GM20431 (cell line): ENCODE measurements at regions not wholly inside any gene's neighbourhood (a gene's known extent, or its start where the extent isn't known, plus 50 kb on each side); places are given as distances from the start of the nearest gene placed in this dataset.

Source experiments
- in situ Hi-C: fragments of 300-500 bp; cut with MseI, MboI; formaldehyde crosslinking; loops from one replicate; pipeline ENCODE4 v1.15.0; 2020; ENCODE audit warnings: low sequenced_read_pairs; ENCODE audit not compliant: unreplicated experiment

- in situ Hi-C loops, result loop anchor here (10.0 kb wide), 1 partner anchor 185 kb away; no protein-coding TSS in a partner anchor
Measured at GRCh38 chr11:110379936-110380335, 49.8 kb upstream of the FDX1 start.
